RWPE2 (cell line): ENCODE measurements at regions not wholly inside any gene's neighbourhood (a gene's known extent, or its start where the extent isn't known, plus 50 kb on each side); places are given as distances from the start of the nearest gene placed in this dataset.

Experiments used
- ATAC-seq: fragments of 200-7000 bp; cut with Tn5 transposase; 3 replicates; pipeline ENCODE4 v1.9.1; 2021; ENCODE audit warnings: low read depth
- DNase-seq: peaks from one replicate; pipeline ENCODE4 v3.0.0-alpha.2; 2020; ENCODE audit warnings: low spot score
- H3K27ac ChIP-seq: fragments of 450-650 bp; 2 replicates; pipeline ENCODE4 v1.5.1; 2017; ENCODE audit warnings: mild to moderate bottlenecking; ENCODE audit not compliant: poor library complexity, severe bottlenecking
- H3K27me3 ChIP-seq: fragments of 250-450 bp; sonication (Bioruptor Pico); 2 replicates; pipeline ENCODE4 v1.5.1; 2021; ENCODE audit warnings: mild to moderate bottlenecking, moderate library complexity; ENCODE audit not compliant: insufficient read depth, poor library complexity, severe bottlenecking
- H3K36me3 ChIP-seq: fragments of 250-450 bp; sonication (Bioruptor Pico); 2 replicates; pipeline ENCODE4 v1.5.1; 2020; ENCODE audit warnings: low read depth, mild to moderate bottlenecking, moderate library complexity
- H3K4me1 ChIP-seq: fragments of 250-450 bp; sonication (Bioruptor Pico); 2 replicates; pipeline ENCODE4 v1.5.1; 2021; ENCODE audit warnings: mild to moderate bottlenecking, moderate library complexity; ENCODE audit not compliant: insufficient read depth, poor library complexity, severe bottlenecking
- H3K4me3 ChIP-seq: fragments of 250-450 bp; sonication (Bioruptor Pico); 2 replicates; pipeline ENCODE4 v1.5.1; 2021; ENCODE audit warnings: mild to moderate bottlenecking, moderate library complexity; ENCODE audit not compliant: severe bottlenecking
- H3K9me3 ChIP-seq: fragments of 250-450 bp; sonication (Bioruptor Pico); 2 replicates; pipeline ENCODE4 v1.5.1; 2021; ENCODE audit warnings: mild to moderate bottlenecking, moderate library complexity; ENCODE audit not compliant: severe bottlenecking
- CTCF ChIP-seq: fragments of 450-650 bp; IDR thresholded peaks from one replicate; pipeline ENCODE4 v1.5.1; 2017; ENCODE audit warnings: mild to moderate bottlenecking, moderate library complexity; ENCODE audit not compliant: poor library complexity, severe bottlenecking

- Histone ChIP-seq H3K9me3 (no peaks in the 10 kb centered on the region), H3K27ac (no peak overlapping the region), H3K4me1 (no peaks in the 10 kb centered on the region), H3K4me3 (no peak overlapping the region), H3K36me3 (no peaks in the 10 kb centered on the region), H3K27me3 (no peaks in the 10 kb centered on the region)
- ATAC-seq (no peak), DNase-seq (no peak)
- TF ChIP-seq CTCF: no peak
Measured at GRCh38 chr2:23231865-23232264, 153.1 kb upstream of the KLHL29 start.

GRCh38 chr2:23235292-23235691 is 149.7 kb upstream of the KLHL29 start:
- no peak for DNase-seq
- H3K4me1 ChIP-seq: no peaks in the 10 kb centered on the region
- no peaks in the 10 kb centered on the region for H3K36me3 ChIP-seq
- ATAC-seq: no peak
- H3K9me3 ChIP-seq: no peaks in the 10 kb centered on the region
- H3K4me3 ChIP-seq: no peak overlapping the region
- no peak for TF ChIP-seq CTCF
- no peaks in the 10 kb centered on the region for H3K27me3 ChIP-seq
- no peak overlapping the region for H3K27ac ChIP-seq

GRCh38 chr2:23235736-23236135 is 149.2 kb upstream of the KLHL29 start:
- TF ChIP-seq CTCF: no peak
- H3K9me3 ChIP-seq: no peaks in the 10 kb centered on the region

GRCh38 chr2:23237147-23237546 is 147.8 kb upstream of the KLHL29 start:
- H3K27me3 ChIP-seq: no peaks in the 10 kb centered on the region
- H3K36me3 ChIP-seq: no peaks in the 10 kb centered on the region
- H3K4me3 ChIP-seq: no peak overlapping the region
- no peaks in the 10 kb centered on the region for H3K4me1 ChIP-seq
- no peaks in the 10 kb centered on the region for H3K9me3 ChIP-seq
- ATAC-seq (no peak), DNase-seq (no peak)
- no peak for TF ChIP-seq CTCF
- H3K27ac ChIP-seq: no peak overlapping the region

More at GRCh38 chr2:23235736-23236135, 149.2 kb upstream of the KLHL29 start:
- ATAC-seq (no peak), DNase-seq (no peak)
- no peaks in the 10 kb centered on the region for H3K4me1 ChIP-seq
- H3K36me3 ChIP-seq: no peaks in the 10 kb centered on the region
- no peak overlapping the region for H3K27ac ChIP-seq
- no peaks in the 10 kb centered on the region for H3K27me3 ChIP-seq
- no peak overlapping the region for H3K4me3 ChIP-seq

GRCh38 chr2:23238011-23238657 is 146.8 kb upstream of the KLHL29 start:
- no peaks in the 10 kb centered on the region for H3K4me1 ChIP-seq
- H3K36me3 ChIP-seq: no peaks in the 10 kb centered on the region
- no peak overlapping the region for H3K4me3 ChIP-seq
- DNase-seq (no peak), ATAC-seq (no peak)
- TF ChIP-seq CTCF: no peak
- H3K27ac ChIP-seq: no peak overlapping the region
- no peaks in the 10 kb centered on the region for H3K27me3 ChIP-seq
- no peaks in the 10 kb centered on the region for H3K9me3 ChIP-seq
